ENCODE measurements at regions not wholly inside any gene's neighbourhood (a gene's known extent, or its start where the extent isn't known, plus 50 kb on each side); places are given as distances from the start of the nearest gene placed in this dataset.

DNA sequence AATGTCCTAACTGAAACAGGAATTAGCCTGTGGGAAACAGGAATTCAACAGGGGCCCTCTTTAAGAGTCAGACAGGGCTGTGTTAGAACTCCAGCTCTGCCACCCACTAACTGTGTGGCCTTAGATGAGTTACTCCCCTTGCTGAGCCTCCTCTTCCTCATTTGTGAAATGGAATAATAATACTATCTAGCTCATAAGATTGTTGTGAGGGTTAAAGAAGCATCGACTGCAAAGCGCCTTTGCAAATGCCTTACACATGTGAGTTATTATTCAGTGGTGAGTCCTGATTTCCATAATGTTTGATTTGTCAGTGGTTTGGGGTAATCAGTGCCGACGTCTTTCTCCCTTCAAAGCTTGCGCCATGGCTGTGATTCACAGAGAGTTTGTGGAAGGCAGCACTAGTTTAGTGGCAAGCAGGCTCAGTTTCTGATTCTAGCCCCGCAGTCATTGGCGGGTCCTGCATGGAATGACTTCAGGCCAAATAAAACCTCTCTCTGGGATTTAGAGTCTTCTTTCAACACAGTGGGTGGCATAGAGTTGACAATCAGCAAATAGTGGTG, 388.5 kb downstream of the PLPP3 start:
- no peaks in the 10 kb centered on the region for H3K36me3 ChIP-seq (ENCODE audit: low read depth)
- no peaks in the 10 kb centered on the region for H3K4me1 ChIP-seq (ENCODE audit: insufficient read depth, poor library complexity, severe bottlenecking)
- H3K9me3 ChIP-seq (ENCODE audit: severe bottlenecking): no peaks in the 10 kb centered on the region
- DNase-seq (ENCODE audit: low spot score) (no peak), ATAC-seq (ENCODE audit: low read depth) (no peak)
- TF ChIP-seq, protein P1, sequence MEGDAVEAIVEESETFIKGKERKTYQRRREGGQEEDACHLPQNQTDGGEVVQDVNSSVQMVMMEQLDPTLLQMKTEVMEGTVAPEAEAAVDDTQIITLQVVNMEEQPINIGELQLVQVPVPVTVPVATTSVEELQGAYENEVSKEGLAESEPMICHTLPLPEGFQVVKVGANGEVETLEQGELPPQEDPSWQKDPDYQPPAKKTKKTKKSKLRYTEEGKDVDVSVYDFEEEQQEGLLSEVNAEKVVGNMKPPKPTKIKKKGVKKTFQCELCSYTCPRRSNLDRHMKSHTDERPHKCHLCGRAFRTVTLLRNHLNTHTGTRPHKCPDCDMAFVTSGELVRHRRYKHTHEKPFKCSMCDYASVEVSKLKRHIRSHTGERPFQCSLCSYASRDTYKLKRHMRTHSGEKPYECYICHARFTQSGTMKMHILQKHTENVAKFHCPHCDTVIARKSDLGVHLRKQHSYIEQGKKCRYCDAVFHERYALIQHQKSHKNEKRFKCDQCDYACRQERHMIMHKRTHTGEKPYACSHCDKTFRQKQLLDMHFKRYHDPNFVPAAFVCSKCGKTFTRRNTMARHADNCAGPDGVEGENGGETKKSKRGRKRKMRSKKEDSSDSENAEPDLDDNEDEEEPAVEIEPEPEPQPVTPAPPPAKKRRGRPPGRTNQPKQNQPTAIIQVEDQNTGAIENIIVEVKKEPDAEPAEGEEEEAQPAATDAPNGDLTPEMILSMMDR (IDR thresholded peaks at IDR 0.05; ENCODE audit: poor library complexity, severe bottlenecking): no peak
- no peak overlapping the region for H3K27ac ChIP-seq (ENCODE audit: poor library complexity, severe bottlenecking)
- no peak overlapping the region for H3K4me3 ChIP-seq (ENCODE audit: severe bottlenecking)
- no peaks in the 10 kb centered on the region for H3K27me3 ChIP-seq (ENCODE audit: insufficient read depth, poor library complexity, severe bottlenecking)

DNA sequence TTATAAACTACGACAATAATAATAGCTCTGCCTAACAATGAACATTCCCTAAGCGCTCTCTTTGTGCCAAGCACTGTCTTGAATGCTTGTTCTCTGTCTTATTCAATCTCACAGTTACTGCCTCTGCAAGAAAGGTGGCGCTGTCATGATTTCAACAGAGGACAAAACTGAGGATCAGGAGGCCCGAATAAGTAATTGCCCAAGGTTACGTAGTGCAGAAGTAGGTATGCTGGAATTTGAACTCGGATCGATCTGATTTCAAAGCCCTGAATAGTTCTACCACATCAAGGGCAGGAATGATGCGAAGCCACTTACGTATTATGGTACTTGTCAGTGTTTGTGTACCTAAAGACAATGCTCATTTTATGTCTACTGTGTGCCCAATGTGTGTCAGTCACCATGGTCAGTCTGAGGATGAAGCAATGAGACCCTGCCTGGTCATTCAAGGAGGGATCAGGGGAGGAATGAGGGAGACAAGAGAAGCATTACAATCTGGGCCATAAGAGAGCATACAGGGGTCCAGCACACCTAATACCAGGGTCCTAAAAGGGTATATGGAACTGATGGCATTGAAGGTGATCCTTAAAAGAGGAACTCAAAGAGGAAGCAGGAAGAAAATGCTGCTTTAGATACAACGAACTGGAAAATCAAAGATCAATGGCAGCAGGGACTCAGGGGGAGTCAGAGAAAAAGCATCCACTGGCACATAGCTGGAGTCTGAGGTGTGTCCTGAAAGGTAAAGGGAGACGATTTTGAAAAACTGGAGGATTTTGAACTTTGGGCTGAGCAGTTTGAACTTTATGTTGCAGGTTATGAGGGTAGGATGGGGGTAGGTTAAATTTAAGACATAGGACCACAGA, 389.2 kb downstream of the PLPP3 start:
- H3K4me1 ChIP-seq (ENCODE audit: insufficient read depth, poor library complexity, severe bottlenecking): no peaks in the 10 kb centered on the region
- no peaks in the 10 kb centered on the region for H3K9me3 ChIP-seq (ENCODE audit: severe bottlenecking)
- H3K4me3 ChIP-seq (ENCODE audit: severe bottlenecking): no peak overlapping the region
- ATAC-seq (ENCODE audit: low read depth): no peak
- no peak for DNase-seq (ENCODE audit: low spot score)
- no peak overlapping the region for H3K27ac ChIP-seq (ENCODE audit: poor library complexity, severe bottlenecking)
- no peaks in the 10 kb centered on the region for H3K27me3 ChIP-seq (ENCODE audit: insufficient read depth, poor library complexity, severe bottlenecking)
- no peaks in the 10 kb centered on the region for H3K36me3 ChIP-seq (ENCODE audit: low read depth)
- TF ChIP-seq, protein P1 (IDR thresholded peaks at IDR 0.05; ENCODE audit: poor library complexity, severe bottlenecking): no peak

DNA sequence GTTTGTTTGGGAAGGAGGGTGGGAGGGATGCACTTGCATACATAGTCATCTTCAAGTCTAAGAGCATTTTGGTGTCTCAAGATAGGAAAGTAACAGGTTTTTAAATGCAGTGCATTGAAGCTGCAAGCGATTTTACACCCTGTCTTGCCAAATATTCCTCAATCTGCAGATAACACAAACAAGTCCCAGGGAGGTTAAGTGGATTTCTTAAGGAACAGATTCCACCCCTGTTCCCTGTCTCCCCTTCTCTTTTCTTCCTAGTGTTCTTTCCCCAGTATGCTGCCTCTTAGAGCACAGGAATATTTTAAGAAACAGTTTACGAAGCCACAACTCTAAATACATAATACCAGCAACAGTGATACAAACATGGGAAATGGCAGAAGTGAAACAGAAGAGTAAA, 389.9 kb downstream of the PLPP3 start:
- no peak overlapping the region for H3K4me3 ChIP-seq (ENCODE audit: severe bottlenecking)
- DNase-seq (ENCODE audit: low spot score): no peak
- no peak for ATAC-seq (ENCODE audit: low read depth)
- H3K4me1 ChIP-seq (ENCODE audit: insufficient read depth, poor library complexity, severe bottlenecking): no peaks in the 10 kb centered on the region
- TF ChIP-seq, protein P1 (IDR thresholded peaks at IDR 0.05; ENCODE audit: poor library complexity, severe bottlenecking): no peak
- no peaks in the 10 kb centered on the region for H3K36me3 ChIP-seq (ENCODE audit: low read depth)
- H3K27ac ChIP-seq (ENCODE audit: poor library complexity, severe bottlenecking): no peak overlapping the region
- H3K27me3 ChIP-seq (ENCODE audit: insufficient read depth, poor library complexity, severe bottlenecking): no peaks in the 10 kb centered on the region
- H3K9me3 ChIP-seq (ENCODE audit: severe bottlenecking): no peaks in the 10 kb centered on the region

DNA sequence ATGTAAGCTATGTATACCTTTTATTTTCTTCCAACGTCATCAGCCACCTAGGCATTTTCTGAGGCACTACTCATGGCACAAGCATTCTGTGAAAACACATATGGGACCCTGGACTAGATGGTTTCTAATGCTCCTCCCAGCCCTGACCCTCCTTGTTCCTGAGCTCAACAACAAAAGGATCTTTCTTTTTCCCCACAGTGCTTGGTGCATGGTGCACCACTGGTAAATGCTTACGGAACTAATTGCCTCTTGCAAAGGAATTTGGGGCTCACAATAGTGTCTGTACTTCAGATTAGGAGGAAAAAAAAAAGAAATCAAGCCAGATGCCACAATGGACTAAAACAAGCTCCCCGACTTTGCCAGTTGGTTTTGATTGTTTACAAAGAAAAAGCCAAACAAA, 390.5 kb downstream of the PLPP3 start:
- H3K4me1 ChIP-seq (ENCODE audit: insufficient read depth, poor library complexity, severe bottlenecking): no peaks in the 10 kb centered on the region

More for the DNA sequence above, 390.5 kb downstream of the PLPP3 start:
- no peaks in the 10 kb centered on the region for H3K36me3 ChIP-seq (ENCODE audit: low read depth)
- H3K27me3 ChIP-seq (ENCODE audit: insufficient read depth, poor library complexity, severe bottlenecking): no peaks in the 10 kb centered on the region
- no peak for DNase-seq (ENCODE audit: low spot score)
- H3K4me3 ChIP-seq (ENCODE audit: severe bottlenecking): no peak overlapping the region
- no peak for ATAC-seq (ENCODE audit: low read depth)
- no peaks in the 10 kb centered on the region for H3K9me3 ChIP-seq (ENCODE audit: severe bottlenecking)
- H3K27ac ChIP-seq (ENCODE audit: poor library complexity, severe bottlenecking): no peak overlapping the region
- TF ChIP-seq, protein P1 (IDR thresholded peaks at IDR 0.05; ENCODE audit: poor library complexity, severe bottlenecking): no peak

Measured in RWPE2 (cell line).